ENCODE measurements at regions not wholly inside any gene's neighbourhood (a gene's known extent, or its start where the extent isn't known, plus 50 kb on each side); places are given as distances from the start of the nearest gene placed in this dataset.

- no peak for DNase-seq
Measured at GRCh38 chr17:77507111-77507885, 366.5 kb downstream of the SEC14L1 start.

GRCh38 chr17:77508047-77508715 is 367.4 kb downstream of the SEC14L1 start:
- DNase-seq, result no peak

- DNase-seq, result no peak
Measured at GRCh38 chr17:77509089-77509488, 368.3 kb downstream of the SEC14L1 start.

GRCh38 chr17:77509599-77509998 is 368.8 kb downstream of the SEC14L1 start:
- DNase-seq, result no peak

GRCh38 chr17:77510133-77510796 is 369.5 kb downstream of the SEC14L1 start:
- no peak for DNase-seq

- DNase-seq, result no peak
Measured at GRCh38 chr17:77511514-77512061, 370.8 kb downstream of the SEC14L1 start.

- DNase-seq, result no peak
Measured at GRCh38 chr17:77512062-77512946, 371.5 kb downstream of the SEC14L1 start.

GRCh38 chr17:77513045-77513444 is 372.3 kb downstream of the SEC14L1 start:
- DNase-seq, result no peak

GRCh38 chr17:77515227-77515626 is 374.5 kb downstream of the SEC14L1 start:
- DNase-seq, result no peak

- no peak for DNase-seq
Measured at GRCh38 chr17:77516902-77517301, 376.1 kb downstream of the SEC14L1 start.

- DNase-seq, result no peak
Measured at GRCh38 chr17:77521076-77521475, 380.3 kb downstream of the SEC14L1 start.

GRCh38 chr17:77523540-77523939 is 382.8 kb downstream of the SEC14L1 start:
- DNase-seq, result no peak

GRCh38 chr17:77526259-77526711 is 385.5 kb downstream of the SEC14L1 start:
- DNase-seq, result no peak

GRCh38 chr17:77526728-77527350 is 386.1 kb downstream of the SEC14L1 start:
- no peak for DNase-seq

- DNase-seq, result no peak
Measured at GRCh38 chr17:77527409-77527808, 386.6 kb downstream of the SEC14L1 start.

GRCh38 chr17:77527836-77528505 is 387.2 kb downstream of the SEC14L1 start:
- no peak for DNase-seq

GRCh38 chr17:77528516-77529327 is 388.0 kb downstream of the SEC14L1 start:
- no peak for DNase-seq

- no peak for DNase-seq
Measured at GRCh38 chr17:77529328-77529650, 388.5 kb downstream of the SEC14L1 start.

- DNase-seq, result no peak
Measured at GRCh38 chr17:77530591-77530990, 389.8 kb downstream of the SEC14L1 start.

- no peak for DNase-seq
Measured at GRCh38 chr17:77531002-77531401, 390.2 kb downstream of the SEC14L1 start.

- no peak for DNase-seq
Measured at GRCh38 chr17:77531641-77532040, 390.9 kb downstream of the SEC14L1 start.

Data from CD4-positive, alpha-beta T cell treated with Interleukin-21 for 1 hour (primary cell).